Thyroid gland (tissue), 4 donors: ENCODE measurements at regions not wholly inside any gene's neighbourhood (a gene's known extent, or its start where the extent isn't known, plus 50 kb on each side); places are given as distances from the start of the nearest gene placed in this dataset.

Source experiments
- CTCF ChIP-seq, 6 experiments: fragments of 200-600 bp in 3 of 6; fragments of 450-650 bp in 3 of 6; sonication (generic) in 3 of 6; IDR thresholded peaks; one replicate each; pipeline ENCODE4 v1.5.1; 2016 to 2019; ENCODE audit warnings: antibody characterized with exemption in 6 of 6, mild to moderate bottlenecking in 2 of 6, inconsistent platforms in 1 of 6, moderate library complexity in 1 of 6
- POLR2A ChIP-seq, 2 donors: fragments of 450-650 bp; IDR thresholded peaks; one replicate each; pipeline ENCODE4 v1.6.1; 2017; ENCODE audit warnings: antibody characterized with exemption in 2 of 2, mild to moderate bottlenecking in 2 of 2, moderate library complexity in 1 of 2

GRCh38 chr7:134370135-134370534 lies 53.4 kb upstream of the SLC35B4 start:
- TF ChIP-seq CTCF (IDR thresholded peaks at IDR 0.05) (no peak), POLR2A (IDR thresholded peaks at IDR 0.05) (no peak)
